ENCODE measurements at regions not wholly inside any gene's neighbourhood (a gene's known extent, or its start where the extent isn't known, plus 50 kb on each side); places are given as distances from the start of the nearest gene placed in this dataset.
"Not testable (repeated sequence)": the region's sequence is repeated elsewhere in the genome, so short reads cannot be mapped to it uniquely, and the experiment has no call there.

- DNase-seq = no peak
Measured at GRCh38 chr2:48228345-48228684, 86.2 kb upstream of the FOXN2 start.

GRCh38 chr2:48229063-48229462 lies 85.4 kb upstream of the FOXN2 start:
- no peak for DNase-seq

- DNase-seq = no peak
Measured at GRCh38 chr2:48230834-48231233, 83.6 kb upstream of the FOXN2 start.

- peak in 1 of 2 experiments; percentile 41 for DNase-seq
Measured at GRCh38 chr2:48232351-48232750, 82.1 kb upstream of the FOXN2 start.

GRCh38 chr2:48233005-48233404 lies 81.5 kb upstream of the FOXN2 start:
- no peak for DNase-seq

- not testable (repeated sequence) for DNase-seq
Measured at GRCh38 chr2:48233824-48234223, 80.7 kb upstream of the FOXN2 start.

- peak; percentile 78 to 86 for DNase-seq
Measured at GRCh38 chr2:48235076-48235475, 79.4 kb upstream of the FOXN2 start.

- DNase-seq = no peak
Measured at GRCh38 chr2:48238381-48238780, 76.1 kb upstream of the FOXN2 start.

GRCh38 chr2:48240912-48241311 lies 73.6 kb upstream of the FOXN2 start:
- DNase-seq = no peak

GRCh38 chr2:48247206-48247605 lies 67.3 kb upstream of the FOXN2 start:
- no peak for DNase-seq

GRCh38 chr2:48248251-48248933 lies 66.1 kb upstream of the FOXN2 start:
- peak; percentile 88 to 91 for DNase-seq

GRCh38 chr2:48249025-48249424 lies 65.5 kb upstream of the FOXN2 start:
- peak; percentile 88 to 94 for DNase-seq

- peak in 1 of 2 experiments; percentile 64 for DNase-seq
Measured at GRCh38 chr2:48249631-48250473, 64.6 kb upstream of the FOXN2 start.

- DNase-seq = no peak
Measured at GRCh38 chr2:48250474-48250844, 64.0 kb upstream of the FOXN2 start.

GRCh38 chr2:48250943-48251342 lies 63.5 kb upstream of the FOXN2 start:
- no peak for DNase-seq

- DNase-seq = no peak
Measured at GRCh38 chr2:48251437-48252148, 62.9 kb upstream of the FOXN2 start.

- DNase-seq = no peak
Measured at GRCh38 chr2:48253301-48253700, 61.2 kb upstream of the FOXN2 start.

- no peak for DNase-seq
Measured at GRCh38 chr2:48254839-48255238, 59.6 kb upstream of the FOXN2 start.

GRCh38 chr2:48257456-48257855 lies 57.0 kb upstream of the FOXN2 start:
- no peak for DNase-seq

GRCh38 chr2:48258481-48259149 lies 55.9 kb upstream of the FOXN2 start:
- DNase-seq = no peak

GRCh38 chr2:48259811-48260210 lies 54.7 kb upstream of the FOXN2 start:
- no peak for DNase-seq

- DNase-seq = no peak
Measured at GRCh38 chr2:48264627-48265026, 49.9 kb upstream of the FOXN2 start.

Data from NCI-H446 (cell line).